Erythroblast (primary cell): ENCODE measurements at regions not wholly inside any gene's neighbourhood (a gene's known extent, or its start where the extent isn't known, plus 50 kb on each side); places are given as distances from the start of the nearest gene placed in this dataset.

ENCODE experiments used
- GATA1 ChIP-seq: IDR thresholded peaks from 2 replicates; pipeline ENCODE4 v1.6.1; 2011; ENCODE audit warnings: low read depth, mild to moderate bottlenecking, control low read depth, low read length, moderate library complexity
- POLR2A ChIP-seq: IDR thresholded peaks from 2 replicates; pipeline ENCODE4 v1.6.1; 2011; ENCODE audit warnings: mild to moderate bottlenecking, low read length

GRCh38 chr19:31135841-31136240, 213.4 kb downstream of the TSHZ3 start:
- TF ChIP-seq POLR2A (no peak), GATA1 (no peak)
